HCT116 (cell line): ENCODE measurements at regions not wholly inside any gene's neighbourhood (a gene's known extent, or its start where the extent isn't known, plus 50 kb on each side); places are given as distances from the start of the nearest gene placed in this dataset.

Source experiments
- ATAC-seq: fragments of 200-7000 bp; cut with Tn5 transposase; 2 replicates; pipeline ENCODE4 v1.9.1; 2020; ENCODE audit warnings: mild to moderate bottlenecking, moderate library complexity
- BruUV-seq: library from RNA; stranded (reverse); fragments of 400-500 nt; replicated peaks from 2 replicates; lab custom pipeline; 2021; lab: Mats Ljungman, UMichigan
- CTCF ChIA-PET: fragments of 300-600 bp; sonication (Branson Sonifier 250); formaldehyde crosslinking; loops from one replicate; lab custom pipeline; 2021; ENCODE audit warnings: antibody characterized with exemption; lab: Charles Lee
- POLR2A ChIA-PET: fragments of 300-600, 350-600 bp; sonication (Branson Sonifier 250); formaldehyde crosslinking; loops from one replicate; lab custom pipeline; 2021; ENCODE audit warnings: antibody characterized with exemption; lab: Charles Lee
- RAD21 ChIA-PET, 2 experiments: fragments of 300-600 bp; sonication (Branson Sonifier 250); formaldehyde crosslinking; loops; one replicate each; lab custom pipeline; 2023; ENCODE audit warnings: low total read pairs in 2 of 2; ENCODE audit not compliant: uncharacterized antibody in 2 of 2, unreplicated experiment in 2 of 2, low non-redundant PET in 1 of 2; lab: Charles Lee
- DNase-seq: peaks from one replicate; pipeline ENCODE4 v3.0.0-alpha.2; 2010; ENCODE audit warnings: low read depth, low spot score
- H2AFZ ChIP-seq: fragments of 200-600 bp; shearing (Covaris generic), sonication (generic); 2 replicates; pipeline ENCODE4 v1.6.1; 2017; ENCODE audit warnings: low read depth, mixed run types, mixed read lengths, antibody characterized with exemption, low read length; ENCODE audit not compliant: poor library complexity, severe bottlenecking
- H3K27ac ChIP-seq: 2 replicates; pipeline ENCODE4 v1.5.1; 2012; ENCODE audit warnings: low read depth, low read length
- H3K27me3 ChIP-seq: fragments of 200-600 bp; sonication (generic); 2 replicates; pipeline ENCODE4 v1.6.1; 2016; ENCODE audit warnings: mixed run types, low read length, mixed read lengths; ENCODE audit not compliant: insufficient read depth
- H3K36me3 ChIP-seq, 2 experiments: fragments of 200-500 bp in 1 of 2; fragments of 200-600 bp in 1 of 2; sonication (Bioruptor generic) in 1 of 2; sonication (generic) in 1 of 2; 2 replicates each; pipeline versions ENCODE4 v1.5.1 to v1.6.1; 2014 to 2016; ENCODE audit warnings: low read length in 2 of 2, inconsistent platforms in 1 of 2, mixed read lengths in 1 of 2, mixed run types in 1 of 2; ENCODE audit not compliant: insufficient read depth in 2 of 2, control insufficient read depth in 1 of 2
- H3K4me1 ChIP-seq, 2 experiments: fragments of 200-600 bp in 1 of 2; sonication (generic) in 1 of 2; 2 replicates each; pipeline versions ENCODE4 v1.5.1 to v1.6.1; 2012 to 2017; ENCODE audit warnings: low read length in 2 of 2, inconsistent platforms in 1 of 2, mild to moderate bottlenecking in 1 of 2, mixed read lengths in 1 of 2, mixed run types in 1 of 2, moderate library complexity in 1 of 2; ENCODE audit not compliant: insufficient read depth in 2 of 2, control insufficient read depth in 1 of 2
- H3K4me2 ChIP-seq: fragments of 200-600 bp; sonication (generic); 2 replicates; pipeline ENCODE4 v1.6.1; 2017; ENCODE audit warnings: mixed run types, low read length, mixed read lengths
- H3K4me3 ChIP-seq, 2 experiments: fragments of 200-600 bp in 1 of 2; sonication (generic) in 1 of 2; replicated peaks in 1 of 2; 2 replicates each; pipeline ENCODE4 v1.5.1; 2011 to 2016; ENCODE audit warnings: low read length in 2 of 2, control low read depth in 1 of 2, low read depth in 1 of 2, mild to moderate bottlenecking in 1 of 2, mixed read lengths in 1 of 2, mixed run types in 1 of 2
- H3K79me2 ChIP-seq: fragments of 200-600 bp; sonication (generic); 2 replicates; pipeline ENCODE4 v1.6.1; 2017; ENCODE audit warnings: mild to moderate bottlenecking, mixed run types, low read length, moderate library complexity, mixed read lengths; ENCODE audit not compliant: insufficient read depth
- H3K9ac ChIP-seq: fragments of 200-600 bp; sonication (generic); 2 replicates; pipeline ENCODE4 v1.6.1; 2016; ENCODE audit warnings: low read length, mixed read lengths
- H3K9me2 ChIP-seq: fragments of 200-600 bp; sonication (generic), shearing (Covaris generic); 2 replicates; pipeline ENCODE4 v1.6.1; 2017; ENCODE audit warnings: mixed run types, mild to moderate bottlenecking, moderate library complexity; ENCODE audit not compliant: insufficient read depth
- H3K9me3 ChIP-seq, 2 experiments: fragments of 200-500 bp in 1 of 2; fragments of 200-600 bp in 1 of 2; sonication (Bioruptor generic) in 1 of 2; sonication (generic) in 1 of 2; 2 replicates each; pipeline ENCODE4 v1.6.1; 2014 to 2017; ENCODE audit warnings: low read length in 2 of 2, mixed read lengths in 2 of 2, inconsistent platforms in 1 of 2, low read depth in 1 of 2, mild to moderate bottlenecking in 1 of 2, mixed run types in 1 of 2, moderate library complexity in 1 of 2; ENCODE audit not compliant: control insufficient read depth in 1 of 2, insufficient read depth in 1 of 2
- H4K20me1 ChIP-seq: fragments of 200-600 bp; sonication (generic), shearing (Covaris generic); 2 replicates; pipeline ENCODE4 v1.6.1; 2017; ENCODE audit warnings: mixed run types, mild to moderate bottlenecking, moderate library complexity; ENCODE audit not compliant: insufficient read depth
- CEBPB ChIP-seq: IDR thresholded peaks from 2 replicates; pipeline ENCODE4 v1.6.1; 2012; ENCODE audit warnings: low read depth
- CTCF ChIP-seq, 3 experiments: fragments of 200-600 bp in 1 of 3; sonication (generic) in 1 of 3; IDR thresholded peaks in 2 of 3; conservative IDR thresholded peaks in 1 of 3; 2 replicates each; pipeline ENCODE4 v1.5.1; 2012 to 2017; ENCODE audit warnings: low read depth in 2 of 3, low read length in 2 of 3, antibody characterized with exemption in 1 of 3, borderline replicate concordance in 1 of 3, control low read depth in 1 of 3, mild to moderate bottlenecking in 1 of 3, mixed read lengths in 1 of 3, mixed run types in 1 of 3, moderate library complexity in 1 of 3; ENCODE audit not compliant: insufficient read depth in 1 of 3
- EGR1 ChIP-seq: IDR thresholded peaks from 2 replicates; pipeline ENCODE4 v1.6.1; 2012; ENCODE audit warnings: low read depth
- EZH2 ChIP-seq: fragments of 200-600 bp; sonication (generic); IDR thresholded peaks from 2 replicates; pipeline ENCODE4 v1.6.1; 2017; ENCODE audit warnings: antibody characterized with exemption, mixed run types
- EZH2phosphoT487 ChIP-seq: fragments of 200-600 bp; IDR thresholded peaks from 2 replicates; pipeline ENCODE4 v1.6.1; 2018; ENCODE audit warnings: antibody characterized with exemption, borderline replicate concordance
- FOSL1 ChIP-seq: IDR thresholded peaks from 2 replicates; pipeline ENCODE4 v1.6.1; 2012; ENCODE audit warnings: low read depth
- JUND ChIP-seq: IDR thresholded peaks from 2 replicates; pipeline ENCODE4 v1.6.1; 2012
- POLR2A ChIP-seq: IDR thresholded peaks from 2 replicates; pipeline ENCODE4 v1.7.0; 2011; ENCODE audit warnings: borderline replicate concordance; ENCODE audit not compliant: insufficient read depth, insufficient read length; ENCODE audit errors: extremely low read depth
- POLR2AphosphoS5 ChIP-seq: IDR thresholded peaks from 2 replicates; pipeline ENCODE4 v1.6.1; 2011; ENCODE audit warnings: mild to moderate bottlenecking, low read depth, low read length, moderate library complexity
- SIN3A ChIP-seq: IDR thresholded peaks from 2 replicates; pipeline ENCODE4 v1.6.1; 2012; ENCODE audit warnings: low read depth
- SP1 ChIP-seq: IDR thresholded peaks from 2 replicates; pipeline ENCODE4 v1.6.1; 2012; ENCODE audit warnings: low read depth
- SRF ChIP-seq: IDR thresholded peaks from 2 replicates; pipeline ENCODE4 v1.6.1; 2012; ENCODE audit warnings: low read depth
- TCF7L2 ChIP-seq: IDR thresholded peaks from 2 replicates; pipeline ENCODE4 v1.7.0; 2011; ENCODE audit warnings: borderline replicate concordance, inconsistent platforms; ENCODE audit not compliant: insufficient read depth, insufficient read length; ENCODE audit errors: extremely low read depth
- YY1 ChIP-seq: IDR thresholded peaks from 2 replicates; pipeline ENCODE4 v1.6.1; 2011; ENCODE audit warnings: low read length, low read depth, moderate library complexity, mild to moderate bottlenecking; ENCODE audit not compliant: insufficient replicate concordance; ENCODE audit errors: extremely low read depth
- ZFX ChIP-seq: fragments of 450-650 bp; IDR thresholded peaks from 2 replicates; pipeline ENCODE4 v1.6.1; 2017
- ZNF274 ChIP-seq: fragments of 200-500 bp; sonication (Bioruptor generic); IDR thresholded peaks from 2 replicates; pipeline ENCODE4 v1.6.1; 2014; ENCODE audit warnings: mild to moderate bottlenecking, low read depth, low read length, inconsistent platforms
- intact Hi-C: fragments of 100-400 bp; cut with micrococcal nuclease; formaldehyde crosslinking; loops from 2 replicates; pipeline ENCODE4 v1.10.0; 2022
- TF ChIP-seq, protein P1 (sequence below): IDR thresholded peaks from 2 replicates; pipeline ENCODE4 v1.6.1; 2011; ENCODE audit warnings: mild to moderate bottlenecking, low read length, moderate library complexity; ENCODE audit not compliant: insufficient replicate concordance; ENCODE audit errors: extremely low read depth
- TF ChIP-seq, protein P2 (sequence below): IDR thresholded peaks from 2 replicates; pipeline ENCODE4 v1.6.1; 2012
- TF ChIP-seq, protein P3 (sequence below): IDR thresholded peaks from 2 replicates; pipeline ENCODE4 v1.6.1; 2012
- TF ChIP-seq, protein P4 (sequence below): IDR thresholded peaks from 2 replicates; pipeline ENCODE4 v1.6.1; 2012; ENCODE audit warnings: low read depth

- CTCF ChIA-PET, result interaction anchor here (1.0 to 1.2 kb wide), 2 partner anchors 14 to 158 kb away, joined by 3 to 6 read pairs; no protein-coding TSS in a partner anchor
- Histone ChIP-seq H3K79me2 (no peaks in the 10 kb centered on the region), H3K9me2 (no peaks in the 10 kb centered on the region), H3K9me3 (no peaks in the 10 kb centered on the region), H3K9ac (no peak overlapping the region), H3K27me3 (peaks cover under 1% of the 10 kb centered on the region; the same call in 1 of the 2 replicates), H4K20me1 (no peaks in the 10 kb centered on the region), H3K36me3 (no peaks in the 10 kb centered on the region), H3K4me3 (no peak overlapping the region), H3K4me1 (no peaks in the 10 kb centered on the region), H3K27ac (no peak overlapping the region), H2AFZ (no peak overlapping the region), H3K4me2 (no peak overlapping the region)
- DNase-seq (no peak), ATAC-seq (no peak)
- intact Hi-C loops, result no loop called here
- POLR2A ChIA-PET, result no interaction called here
- TF ChIP-seq EZH2phosphoT487, result no peak
- TF ChIP-seq SRF, result no peak
- no peak for TF ChIP-seq FOSL1
- TF ChIP-seq SP1, result no peak
- TF ChIP-seq SIN3A, result no peak
- TF ChIP-seq, protein P1, sequence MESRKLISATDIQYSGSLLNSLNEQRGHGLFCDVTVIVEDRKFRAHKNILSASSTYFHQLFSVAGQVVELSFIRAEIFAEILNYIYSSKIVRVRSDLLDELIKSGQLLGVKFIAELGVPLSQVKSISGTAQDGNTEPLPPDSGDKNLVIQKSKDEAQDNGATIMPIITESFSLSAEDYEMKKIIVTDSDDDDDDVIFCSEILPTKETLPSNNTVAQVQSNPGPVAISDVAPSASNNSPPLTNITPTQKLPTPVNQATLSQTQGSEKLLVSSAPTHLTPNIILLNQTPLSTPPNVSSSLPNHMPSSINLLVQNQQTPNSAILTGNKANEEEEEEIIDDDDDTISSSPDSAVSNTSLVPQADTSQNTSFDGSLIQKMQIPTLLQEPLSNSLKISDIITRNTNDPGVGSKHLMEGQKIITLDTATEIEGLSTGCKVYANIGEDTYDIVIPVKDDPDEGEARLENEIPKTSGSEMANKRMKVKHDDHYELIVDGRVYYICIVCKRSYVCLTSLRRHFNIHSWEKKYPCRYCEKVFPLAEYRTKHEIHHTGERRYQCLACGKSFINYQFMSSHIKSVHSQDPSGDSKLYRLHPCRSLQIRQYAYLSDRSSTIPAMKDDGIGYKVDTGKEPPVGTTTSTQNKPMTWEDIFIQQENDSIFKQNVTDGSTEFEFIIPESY, result no peak
- no peak for TF ChIP-seq YY1
- TF ChIP-seq, protein P2, sequence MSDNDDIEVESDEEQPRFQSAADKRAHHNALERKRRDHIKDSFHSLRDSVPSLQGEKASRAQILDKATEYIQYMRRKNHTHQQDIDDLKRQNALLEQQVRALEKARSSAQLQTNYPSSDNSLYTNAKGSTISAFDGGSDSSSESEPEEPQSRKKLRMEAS, result no peak
- no peak for TF ChIP-seq CTCF (IDR thresholded peaks at IDR 0.05 in 2 of 3, conservative IDR thresholded peaks at IDR 0.05 in 1 of 3; ENCODE audit: borderline replicate concordance in 1 of 3, insufficient read depth in 1 of 3, low read depth in 2 of 3, low read length in 2 of 3)
- no peak for TF ChIP-seq CEBPB
- no peak for TF ChIP-seq POLR2AphosphoS5
- TF ChIP-seq, protein P3, sequence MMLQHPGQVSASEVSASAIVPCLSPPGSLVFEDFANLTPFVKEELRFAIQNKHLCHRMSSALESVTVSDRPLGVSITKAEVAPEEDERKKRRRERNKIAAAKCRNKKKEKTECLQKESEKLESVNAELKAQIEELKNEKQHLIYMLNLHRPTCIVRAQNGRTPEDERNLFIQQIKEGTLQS, result no peak
- no peak for TF ChIP-seq EGR1
- TF ChIP-seq EZH2, result no peak
- no peak for TF ChIP-seq ZFX
- TF ChIP-seq, protein P4, sequence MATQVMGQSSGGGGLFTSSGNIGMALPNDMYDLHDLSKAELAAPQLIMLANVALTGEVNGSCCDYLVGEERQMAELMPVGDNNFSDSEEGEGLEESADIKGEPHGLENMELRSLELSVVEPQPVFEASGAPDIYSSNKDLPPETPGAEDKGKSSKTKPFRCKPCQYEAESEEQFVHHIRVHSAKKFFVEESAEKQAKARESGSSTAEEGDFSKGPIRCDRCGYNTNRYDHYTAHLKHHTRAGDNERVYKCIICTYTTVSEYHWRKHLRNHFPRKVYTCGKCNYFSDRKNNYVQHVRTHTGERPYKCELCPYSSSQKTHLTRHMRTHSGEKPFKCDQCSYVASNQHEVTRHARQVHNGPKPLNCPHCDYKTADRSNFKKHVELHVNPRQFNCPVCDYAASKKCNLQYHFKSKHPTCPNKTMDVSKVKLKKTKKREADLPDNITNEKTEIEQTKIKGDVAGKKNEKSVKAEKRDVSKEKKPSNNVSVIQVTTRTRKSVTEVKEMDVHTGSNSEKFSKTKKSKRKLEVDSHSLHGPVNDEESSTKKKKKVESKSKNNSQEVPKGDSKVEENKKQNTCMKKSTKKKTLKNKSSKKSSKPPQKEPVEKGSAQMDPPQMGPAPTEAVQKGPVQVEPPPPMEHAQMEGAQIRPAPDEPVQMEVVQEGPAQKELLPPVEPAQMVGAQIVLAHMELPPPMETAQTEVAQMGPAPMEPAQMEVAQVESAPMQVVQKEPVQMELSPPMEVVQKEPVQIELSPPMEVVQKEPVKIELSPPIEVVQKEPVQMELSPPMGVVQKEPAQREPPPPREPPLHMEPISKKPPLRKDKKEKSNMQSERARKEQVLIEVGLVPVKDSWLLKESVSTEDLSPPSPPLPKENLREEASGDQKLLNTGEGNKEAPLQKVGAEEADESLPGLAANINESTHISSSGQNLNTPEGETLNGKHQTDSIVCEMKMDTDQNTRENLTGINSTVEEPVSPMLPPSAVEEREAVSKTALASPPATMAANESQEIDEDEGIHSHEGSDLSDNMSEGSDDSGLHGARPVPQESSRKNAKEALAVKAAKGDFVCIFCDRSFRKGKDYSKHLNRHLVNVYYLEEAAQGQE, result no peak
- TF ChIP-seq ZNF274, result no peak
- no peak for TF ChIP-seq POLR2A
- TF ChIP-seq TCF7L2, result no peak
- TF ChIP-seq JUND, result no peak
- RAD21 ChIA-PET, result no interaction called here
- BruUV-seq, result no TSS peak
Observed at GRCh38 chr5:39533749-39534148, 109.0 kb upstream of the DAB2 start.
